OCI-LY3 (cell line): ENCODE measurements at regions not wholly inside any gene's neighbourhood (a gene's known extent, or its start where the extent isn't known, plus 50 kb on each side); places are given as distances from the start of the nearest gene placed in this dataset.

ENCODE experiments used
- CTCF ChIP-seq: fragments of 200-600, 300-600 bp; sonication (generic); IDR thresholded peaks from 2 replicates; pipeline ENCODE4 v1.5.1; 2014; ENCODE audit warnings: antibody characterized with exemption, low read length, low read depth
- EZH2phosphoT487 ChIP-seq: fragments of 200-600 bp; shearing (Covaris generic); IDR thresholded peaks from 2 replicates; pipeline ENCODE4 v1.6.1; 2018; ENCODE audit warnings: antibody characterized with exemption, mixed run types, low read depth

- TF ChIP-seq CTCF (peak; percentile 81), EZH2phosphoT487 (no peak)
Measured at GRCh38 chr2:118221536-118222272, 133.4 kb downstream of the INSIG2 start.
